Activated T-cell treated with anti-CD3 and anti-CD28 coated beads, Interleukin-2, amount 50 U/mL, for 48 hours (primary cell): ENCODE measurements at regions not wholly inside any gene's neighbourhood (a gene's known extent, or its start where the extent isn't known, plus 50 kb on each side); places are given as distances from the start of the nearest gene placed in this dataset.
"Not testable (repeated sequence)": the region's sequence is repeated elsewhere in the genome, so short reads cannot be mapped to it uniquely, and the experiment has no call there.

ENCODE experiments used
- DNase-seq, 2 experiments: peaks; one replicate each; pipeline ENCODE4 v3.0.0-alpha.2; 2020

DNA sequence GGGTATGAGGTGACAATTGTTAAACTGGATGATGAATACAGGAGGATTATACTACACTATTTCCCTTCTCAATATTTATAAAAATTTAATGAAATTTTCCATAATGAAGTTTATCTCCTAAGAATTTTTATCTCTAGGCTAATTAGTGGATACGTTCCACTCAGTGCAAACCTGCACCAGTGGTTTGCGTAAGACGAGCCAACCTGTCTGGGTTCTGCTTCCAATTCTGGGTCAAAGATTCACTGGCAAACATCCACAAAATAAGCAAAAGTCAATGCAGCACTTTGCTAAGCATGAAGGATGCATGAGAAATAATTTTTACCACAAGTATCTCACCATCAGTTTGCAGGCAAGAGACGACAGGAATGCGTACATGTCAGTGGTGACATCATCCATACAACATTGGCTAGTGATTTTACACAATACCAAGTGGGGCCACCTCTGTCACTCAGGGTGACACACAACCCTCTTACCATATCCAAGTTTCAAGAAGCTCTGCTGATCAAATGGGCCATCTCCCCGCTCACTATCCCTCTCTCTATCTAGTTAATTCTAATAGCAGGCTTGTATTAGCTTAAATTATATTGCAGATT lies 51.7 kb downstream of the FAM50B start:
- DNase-seq = no peak

DNA sequence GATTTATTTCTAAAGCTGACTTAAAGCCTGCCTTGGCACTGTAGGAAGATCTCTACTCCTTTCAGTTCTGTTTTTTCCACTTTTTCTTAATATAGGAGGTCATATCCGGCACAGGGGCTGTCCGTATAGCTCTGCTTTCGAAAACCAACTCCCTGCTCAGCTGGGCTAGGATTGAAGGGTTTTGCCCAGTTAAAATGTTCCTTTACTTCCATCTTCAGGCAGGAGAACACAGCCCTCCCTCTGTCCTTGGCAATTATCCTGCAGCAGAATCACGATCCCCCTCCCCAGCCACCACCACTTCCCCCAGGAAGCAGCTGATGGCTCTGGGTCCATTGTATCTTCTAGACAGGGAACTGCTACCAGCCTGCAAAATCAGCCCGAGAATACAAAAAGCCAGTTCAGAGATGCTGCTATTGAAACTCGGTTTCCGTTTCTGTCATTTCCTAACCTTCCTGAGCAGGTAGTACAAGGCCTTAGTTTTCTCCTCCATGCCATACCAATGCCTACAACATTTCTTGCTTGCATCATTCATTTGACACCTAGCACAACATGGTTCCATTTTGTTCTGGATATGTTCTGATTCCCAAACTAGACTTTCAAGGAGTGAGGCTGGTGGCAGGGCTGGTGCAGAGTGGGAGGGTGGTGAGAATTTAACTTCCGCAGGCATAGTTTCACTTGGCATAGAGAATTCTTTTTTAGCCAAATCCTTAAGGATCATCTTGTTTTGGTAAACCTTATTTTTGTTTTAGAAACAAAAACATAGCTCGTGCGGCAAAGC lies 53.9 kb downstream of the FAM50B start:
- no peak for DNase-seq

DNA sequence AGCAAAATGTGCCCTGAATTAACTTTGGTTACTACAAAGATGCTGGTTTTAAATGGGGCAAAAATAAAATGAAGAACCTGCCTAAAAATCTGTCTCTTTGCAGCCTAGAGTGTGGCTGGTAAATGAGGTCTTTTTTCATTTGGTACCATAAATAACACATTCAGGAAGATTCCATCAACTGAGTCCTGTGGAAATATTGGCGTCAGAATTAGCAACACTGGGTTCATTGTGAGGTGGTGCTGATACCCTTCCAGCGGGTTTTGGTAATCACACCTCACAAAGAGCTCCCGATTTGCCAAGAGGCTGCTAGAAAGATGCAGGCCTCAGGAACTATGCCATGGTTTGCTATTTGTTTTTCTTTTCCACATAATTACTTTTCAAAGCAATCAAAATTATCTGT lies 55.3 kb downstream of the FAM50B start:
- no peak for DNase-seq

DNA sequence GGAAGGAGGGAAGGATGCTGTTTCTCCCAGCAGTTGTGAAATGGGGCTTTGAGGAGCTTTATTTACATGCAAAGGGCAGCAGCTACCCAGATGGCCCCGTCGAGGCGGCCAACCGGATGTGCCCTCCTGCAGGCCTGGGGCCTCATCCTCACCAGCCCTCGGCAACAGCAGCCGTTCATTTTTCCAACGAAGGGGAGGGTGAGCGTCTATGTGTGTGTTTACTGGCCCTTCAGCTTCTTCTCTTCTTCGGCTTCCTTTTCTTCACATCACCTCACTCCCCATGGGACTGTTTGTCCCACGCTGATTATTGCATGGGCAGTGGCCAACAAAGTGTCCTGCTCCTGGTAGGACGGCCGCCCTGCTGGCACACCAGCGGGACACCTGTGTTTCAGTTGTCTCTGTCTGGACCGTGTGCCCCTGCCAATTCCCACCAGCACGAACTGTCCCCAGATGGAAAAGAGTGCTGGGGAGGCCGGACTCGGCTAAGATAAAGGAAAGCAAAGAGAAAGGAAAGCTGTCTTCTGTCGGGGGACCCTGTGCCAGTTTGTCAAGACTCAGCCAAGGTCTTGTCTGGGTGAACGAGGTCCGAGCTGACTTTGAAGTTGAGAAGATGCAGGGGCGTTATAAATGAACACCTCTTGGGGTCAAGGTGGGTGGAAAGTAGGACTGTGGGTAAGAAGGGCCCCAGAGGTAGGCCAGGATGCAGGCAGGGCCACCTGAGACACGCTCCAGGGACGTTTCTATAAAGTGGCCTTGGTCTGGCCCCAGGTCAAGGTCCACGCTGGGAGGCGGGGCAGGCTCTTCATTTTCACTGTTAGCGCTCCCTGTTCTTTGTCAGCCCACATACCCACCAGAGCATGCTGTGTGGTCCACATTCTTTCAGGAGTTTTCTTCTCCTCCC lies 57.0 kb downstream of the FAM50B start:
- DNase-seq = no peak

DNA sequence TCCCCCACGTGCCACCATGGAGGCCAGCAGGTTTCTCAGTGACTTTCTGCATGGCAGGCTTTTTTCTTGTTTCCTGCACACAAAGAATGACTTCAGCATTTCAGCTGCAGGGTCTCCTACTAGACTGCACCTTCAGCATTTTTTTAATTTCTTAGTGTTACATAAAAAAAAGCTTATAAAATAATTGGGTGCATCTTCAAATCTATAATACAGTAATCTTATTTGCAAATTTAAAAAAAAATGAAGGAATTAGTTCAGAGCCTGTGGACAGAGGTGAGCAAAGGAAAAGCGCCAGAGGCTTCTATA lies 57.6 kb downstream of the FAM50B start:
- no peak for DNase-seq

DNA sequence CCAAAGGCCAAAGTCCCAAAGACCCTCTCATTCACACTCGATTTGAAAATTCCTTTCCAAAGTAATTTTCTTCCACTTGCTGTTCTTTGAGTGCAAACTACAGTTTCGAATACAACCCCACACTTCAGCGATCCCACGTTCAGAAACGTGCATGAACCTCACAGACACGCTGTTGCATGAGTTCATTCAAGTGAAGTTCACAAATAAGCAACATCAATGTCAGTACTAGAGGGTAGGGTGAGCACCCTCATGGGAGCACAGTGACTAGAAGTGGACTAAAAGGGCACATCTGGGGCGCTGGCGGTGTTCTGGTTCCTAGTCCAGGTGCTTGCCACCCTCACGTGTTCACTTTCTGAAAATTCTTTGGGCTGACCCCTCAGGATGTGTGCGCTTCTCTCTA lies 59.0 kb downstream of the FAM50B start:
- DNase-seq = no peak

DNA sequence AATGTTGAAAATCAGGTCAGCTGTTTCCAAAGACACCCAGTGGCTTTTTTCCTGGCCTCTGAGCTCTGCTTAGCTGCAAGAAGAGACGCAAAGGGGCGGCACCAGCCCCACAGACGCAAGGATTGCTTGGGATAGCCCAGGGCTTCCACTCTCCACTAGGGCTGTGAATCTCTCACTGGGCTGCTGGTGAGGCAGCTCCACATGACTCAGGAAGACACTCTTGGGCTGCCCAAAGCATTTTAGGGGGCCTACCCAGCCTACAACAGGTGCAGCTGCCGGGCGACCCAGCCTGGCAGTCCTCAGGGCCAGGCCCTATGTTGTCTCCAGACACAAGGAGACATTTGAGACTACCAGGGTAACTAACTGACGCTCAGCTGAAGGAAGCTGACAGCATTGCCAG lies 59.8 kb downstream of the FAM50B start:
- DNase-seq = no peak

DNA sequence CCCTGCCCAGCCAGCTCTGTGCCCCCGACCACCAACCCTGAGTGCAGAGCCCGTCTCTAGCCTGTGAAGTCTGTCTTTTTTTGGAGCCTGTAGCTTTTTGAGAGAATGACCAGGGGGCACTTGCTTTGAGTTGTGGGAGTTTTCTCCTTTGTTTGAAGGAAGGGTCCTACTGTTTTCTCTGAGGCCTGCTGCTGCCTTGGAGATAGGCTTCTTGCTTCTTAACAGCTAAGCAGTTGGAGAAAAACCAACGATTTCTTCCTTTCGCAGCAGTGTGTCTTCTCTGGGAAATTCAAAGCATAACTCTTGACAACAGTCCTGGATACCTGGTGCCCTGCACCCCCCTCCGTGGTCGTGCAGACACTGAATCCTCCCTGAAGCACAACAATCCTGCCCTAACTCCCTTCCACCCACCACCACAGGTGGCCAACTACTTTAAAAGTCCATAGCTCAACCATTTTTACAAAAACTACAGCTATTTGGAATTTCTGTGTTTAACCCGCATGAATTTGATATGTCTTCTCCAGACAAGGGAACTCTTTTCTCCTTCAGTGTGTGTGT lies 61.0 kb downstream of the FAM50B start:
- DNase-seq = no peak

DNA sequence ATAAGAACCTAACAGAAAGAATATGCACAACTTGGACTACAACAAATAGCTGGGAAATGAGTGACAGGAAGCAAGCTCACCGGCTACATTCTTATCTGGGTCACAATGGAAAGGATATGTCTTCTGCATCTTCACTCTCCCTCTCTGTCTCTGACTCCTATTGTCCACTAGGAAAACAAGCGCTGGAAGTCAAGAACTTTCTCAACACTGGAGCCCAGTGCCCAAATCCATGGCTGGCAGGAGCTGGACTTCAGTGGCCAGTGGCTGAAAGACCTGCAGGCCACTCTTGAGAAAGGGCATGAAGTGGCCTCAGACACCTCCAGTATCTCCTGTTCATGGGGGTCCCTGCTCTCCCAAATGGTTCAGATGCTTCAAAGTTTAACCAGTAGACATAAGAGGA lies 62.0 kb downstream of the FAM50B start:
- no peak for DNase-seq

DNA sequence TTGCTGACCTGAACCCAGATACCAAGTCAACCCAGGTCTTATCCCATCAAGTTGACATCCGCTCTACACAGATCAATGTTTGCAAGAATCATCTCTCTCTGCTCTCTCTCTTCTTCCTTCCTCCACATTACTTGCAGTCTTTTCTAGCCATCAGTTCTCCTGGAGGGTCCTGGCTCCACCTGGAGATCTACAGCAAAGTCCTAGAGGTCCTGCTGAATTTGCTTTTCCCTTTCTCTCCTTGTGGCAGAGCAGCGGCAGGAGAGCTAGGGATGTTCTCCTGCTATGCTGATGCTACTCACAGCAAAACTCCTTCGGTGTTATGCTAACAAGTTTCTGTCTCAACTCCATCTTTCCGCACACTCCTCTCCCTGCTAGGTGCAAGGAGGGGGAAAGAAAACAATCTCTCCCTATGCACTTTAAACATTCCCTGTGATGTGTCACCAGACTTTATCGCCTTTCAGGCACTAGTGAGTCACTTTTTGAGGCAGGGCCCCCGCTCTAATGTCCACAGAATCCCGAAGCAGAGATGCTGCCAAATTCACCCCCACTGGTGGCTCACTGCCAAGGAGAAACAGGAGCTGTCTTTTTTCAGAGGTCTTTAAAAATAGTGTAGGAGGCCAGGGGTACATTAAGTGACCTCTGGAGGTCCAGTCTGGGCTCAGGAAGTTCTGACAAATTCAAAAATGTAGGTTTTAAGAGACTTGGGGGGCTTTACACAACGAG lies 62.6 kb downstream of the FAM50B start:
- no peak for DNase-seq

DNA sequence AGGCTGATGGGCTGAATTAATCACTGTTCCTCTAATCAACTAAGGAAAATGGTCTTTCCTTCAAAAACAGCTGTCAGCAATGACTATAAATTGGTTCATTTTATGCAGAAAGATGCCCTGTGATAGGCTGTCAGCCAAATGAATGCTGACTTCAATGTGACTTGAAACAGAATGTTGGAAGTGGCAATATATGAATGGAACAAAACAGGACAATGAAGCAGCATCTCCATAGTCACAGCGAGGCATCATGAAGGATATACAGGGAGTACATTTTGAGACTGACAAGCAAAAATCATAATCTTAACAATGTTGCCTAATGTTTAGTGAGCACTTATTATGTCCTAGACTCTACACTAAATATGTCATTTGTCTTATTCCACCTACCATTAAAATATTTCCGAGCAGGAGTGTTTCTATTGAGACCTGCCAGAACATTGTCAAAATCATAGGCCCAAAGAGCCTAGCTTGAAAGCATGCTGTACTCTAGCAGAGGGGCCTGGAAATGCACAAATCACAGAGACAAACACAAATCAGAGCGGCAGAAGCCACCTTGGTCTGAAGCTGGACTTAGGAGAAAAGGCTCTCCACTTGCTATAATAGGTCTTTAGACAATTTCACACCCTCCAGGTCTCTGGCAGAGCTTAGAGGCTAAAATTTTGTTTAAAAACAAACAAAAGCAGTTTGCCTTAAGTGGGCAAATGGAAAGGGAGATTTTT lies 63.3 kb downstream of the FAM50B start:
- no peak for DNase-seq

DNA sequence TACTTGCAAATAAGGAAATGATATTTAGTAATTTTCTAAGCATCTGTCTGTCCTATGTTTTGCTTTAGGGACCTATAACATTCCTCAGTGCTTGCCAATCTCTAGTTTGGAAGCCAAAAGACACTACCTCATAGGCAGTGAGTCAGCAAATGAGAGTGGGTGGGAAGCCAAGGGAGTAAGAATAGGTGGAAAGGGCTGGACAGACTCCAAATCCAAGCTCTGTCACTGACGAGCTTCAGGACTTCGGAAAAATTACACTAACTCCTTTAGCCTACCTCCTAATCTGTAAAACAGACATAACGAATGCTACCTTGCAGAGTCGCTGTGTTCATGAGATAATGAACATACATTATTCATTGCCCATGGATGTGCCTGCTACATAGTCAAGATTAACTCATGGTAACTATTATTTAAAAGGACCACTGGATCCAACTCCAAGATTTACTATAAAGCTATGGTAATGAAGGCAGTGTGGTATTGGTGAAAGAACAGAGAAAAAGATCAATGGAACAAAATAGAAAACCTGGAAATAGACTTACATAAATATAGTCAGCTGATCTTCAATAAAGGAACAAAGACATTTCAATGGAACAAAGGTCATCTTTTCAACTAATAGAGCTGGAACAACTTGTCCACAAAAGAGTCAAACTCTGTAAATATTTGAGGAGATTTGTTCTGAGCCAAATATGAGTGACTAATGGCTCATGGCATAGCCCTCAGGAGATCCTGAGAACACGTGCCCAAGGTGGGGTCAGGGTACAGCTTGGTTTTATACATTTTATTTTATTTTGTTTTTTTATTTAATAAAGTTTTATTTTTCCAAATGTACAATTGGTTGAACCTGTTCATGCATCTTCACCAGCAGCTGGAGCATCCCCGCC lies 64.1 kb downstream of the FAM50B start:
- no peak for DNase-seq

DNA sequence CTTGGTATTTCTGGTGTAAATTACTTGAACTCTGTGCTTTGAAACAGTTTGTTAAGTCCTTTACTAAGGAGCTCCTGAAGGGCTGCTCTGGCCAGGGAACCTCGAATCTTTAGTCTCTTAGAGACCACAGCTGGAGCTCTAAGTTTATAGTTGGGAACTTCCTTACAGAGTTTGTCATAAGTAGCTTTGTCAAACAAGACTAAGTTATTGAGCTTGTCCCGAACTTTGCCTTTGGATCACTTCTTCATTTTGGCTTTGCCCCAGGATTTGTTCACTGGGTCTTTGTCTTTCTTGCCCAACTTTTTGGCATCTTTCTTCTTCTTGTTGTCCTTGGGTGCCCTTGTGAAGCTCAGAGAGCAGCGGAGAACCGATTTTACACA lies 64.8 kb downstream of the FAM50B start:
- DNase-seq = no peak

DNA sequence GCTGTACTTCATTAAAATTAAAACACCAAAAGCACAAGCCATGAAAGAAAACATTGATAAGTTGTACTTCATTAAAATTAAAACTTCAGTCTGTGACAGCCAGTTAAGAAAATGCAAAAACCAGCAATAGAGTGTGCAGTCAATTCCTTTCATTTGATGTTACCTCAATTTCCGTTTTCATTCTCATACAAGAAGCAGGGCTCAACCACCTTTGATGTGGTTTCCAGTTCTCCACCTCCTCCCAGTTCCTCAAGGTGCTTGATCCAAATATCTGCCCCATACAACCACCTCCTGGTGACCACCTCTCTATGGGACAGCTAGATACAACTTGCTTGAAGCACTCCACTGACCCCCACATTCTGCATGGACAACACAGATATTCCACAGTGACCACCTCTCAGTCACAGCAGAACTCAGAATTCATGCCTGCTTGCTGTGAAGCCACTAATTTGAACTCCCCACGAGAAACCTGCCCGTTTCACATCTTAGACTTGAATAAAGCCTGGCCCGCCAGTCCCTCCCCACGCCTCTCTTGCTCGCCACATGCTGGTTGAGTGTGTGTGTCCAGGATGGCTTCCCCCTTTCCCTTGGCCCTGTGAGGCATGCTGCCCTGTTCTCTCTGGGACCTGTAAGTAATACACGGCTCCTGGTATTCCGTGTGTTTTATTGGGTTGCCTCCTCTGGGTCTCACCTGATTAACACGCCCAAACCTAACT lies 66.1 kb downstream of the FAM50B start:
- DNase-seq = peak; percentile 38 to 47

DNA sequence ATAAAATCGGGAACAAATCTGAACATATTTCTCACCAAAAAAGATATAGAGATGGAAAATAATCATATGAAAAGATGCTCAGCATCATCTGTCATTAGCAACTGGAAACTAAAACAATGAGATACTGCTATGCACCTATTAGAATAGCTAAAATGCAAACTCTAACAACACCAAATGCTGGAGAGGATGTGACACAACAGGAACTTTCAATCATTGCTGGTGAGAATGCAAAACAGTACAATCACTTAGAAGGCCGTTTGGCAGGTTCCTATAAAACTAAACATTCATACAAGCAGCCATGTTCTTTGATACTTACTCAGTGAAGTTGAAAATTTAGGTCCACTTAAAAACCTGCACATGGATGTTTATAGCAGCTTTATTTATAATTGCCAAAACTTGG lies 67.0 kb downstream of the FAM50B start:
- no peak for DNase-seq

DNA sequence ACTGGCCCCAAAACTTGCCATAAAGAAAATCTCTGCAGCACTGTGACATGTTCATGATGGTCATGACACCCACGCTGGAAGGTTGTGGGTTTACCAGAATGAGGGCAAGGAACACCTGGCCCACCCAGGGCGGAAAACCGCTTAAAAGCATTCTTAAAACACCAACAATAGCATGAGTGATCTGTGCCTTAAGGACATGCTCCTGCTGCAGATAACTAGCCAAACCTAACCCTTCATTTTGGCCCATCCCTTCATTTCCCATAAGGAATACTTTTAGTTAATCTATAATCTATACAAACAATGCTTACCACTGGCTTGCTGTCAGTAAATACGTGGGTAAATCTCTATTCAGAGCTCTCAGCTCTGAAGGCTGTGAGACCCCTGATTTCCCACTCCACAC lies 67.6 kb downstream of the FAM50B start:
- not testable (repeated sequence) for DNase-seq

DNA sequence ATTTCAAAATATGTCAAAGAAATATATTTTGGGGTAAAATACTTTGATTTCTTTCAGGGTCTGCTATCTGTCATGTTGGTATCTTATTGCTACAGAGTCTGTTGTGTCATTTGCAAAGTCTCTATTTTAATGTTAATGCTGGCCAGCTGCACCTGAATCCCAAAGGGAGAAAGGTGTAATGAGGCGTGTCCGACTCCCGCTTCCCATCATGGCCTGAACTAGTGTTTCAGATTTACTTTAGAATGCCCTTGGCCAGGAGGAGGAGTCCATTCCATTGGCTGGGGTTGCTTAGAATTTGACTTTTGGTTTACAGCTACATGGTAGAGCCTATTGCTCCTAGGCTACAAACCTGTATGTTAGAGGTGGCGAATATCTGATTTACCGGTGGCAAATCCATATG lies 69.3 kb downstream of the FAM50B start:
- DNase-seq = no peak

DNA sequence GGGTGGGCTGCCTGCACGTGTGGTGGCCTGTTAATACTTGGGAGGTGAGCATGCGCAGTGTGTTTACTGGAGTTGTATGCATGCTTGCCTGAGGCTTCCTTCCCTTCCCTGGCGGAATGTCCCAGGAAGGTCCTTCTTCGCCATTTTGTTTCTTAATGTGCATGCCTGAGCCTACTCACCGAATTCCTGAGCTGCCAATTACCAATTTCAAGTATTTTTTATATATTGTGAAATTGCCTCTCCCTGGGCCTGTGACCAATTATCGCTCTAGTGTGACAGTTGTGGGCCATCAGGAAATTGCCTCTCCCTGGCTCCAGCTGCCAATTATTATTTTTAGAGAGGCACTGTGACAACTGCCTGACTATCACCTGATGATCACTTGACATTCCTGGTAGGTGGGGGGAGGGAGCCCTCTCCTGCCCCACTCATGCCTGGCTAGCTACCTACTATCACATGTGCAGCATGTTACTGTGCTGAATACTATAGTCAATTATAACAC lies 70.0 kb downstream of the FAM50B start:
- no peak for DNase-seq

DNA sequence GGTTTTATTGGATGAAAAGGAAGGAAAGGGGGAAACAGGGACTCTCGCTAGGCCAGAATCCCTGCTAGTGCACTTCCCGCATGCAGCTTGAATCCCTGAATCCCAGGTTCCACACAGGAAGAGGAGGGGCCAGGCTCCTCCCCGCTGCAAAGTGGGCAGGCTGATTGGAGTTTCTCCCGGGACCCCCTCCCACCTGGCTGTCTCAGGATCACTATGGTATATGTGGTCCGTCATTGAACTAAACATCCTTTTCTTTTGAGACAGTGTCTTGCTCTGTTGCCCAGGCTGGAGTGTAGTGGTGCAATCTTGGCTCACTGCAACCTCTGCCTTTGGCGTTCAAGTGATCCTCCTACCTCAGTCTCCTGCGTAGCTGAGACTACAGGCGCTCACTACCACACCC lies 70.7 kb downstream of the FAM50B start:
- no peak for DNase-seq

DNA sequence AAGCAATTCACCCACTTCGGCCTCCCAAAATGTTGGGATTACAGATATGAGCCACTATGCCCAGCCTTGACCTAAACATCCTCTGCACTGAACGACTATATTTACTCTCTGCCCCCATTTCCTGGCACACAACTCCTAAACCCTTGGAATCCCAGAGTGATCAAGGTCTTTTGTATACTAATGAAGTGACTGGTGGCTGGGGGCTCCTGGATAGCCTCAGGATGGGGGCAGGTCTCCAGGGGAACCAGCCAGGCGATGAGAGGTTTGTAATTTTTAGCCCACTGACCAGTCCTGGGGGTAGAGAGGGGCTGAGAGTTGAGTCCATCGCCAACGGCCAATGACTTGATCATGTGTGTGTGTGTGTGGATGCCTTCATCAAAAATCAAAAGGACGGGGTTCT lies 71.1 kb downstream of the FAM50B start:
- no peak for DNase-seq

DNA sequence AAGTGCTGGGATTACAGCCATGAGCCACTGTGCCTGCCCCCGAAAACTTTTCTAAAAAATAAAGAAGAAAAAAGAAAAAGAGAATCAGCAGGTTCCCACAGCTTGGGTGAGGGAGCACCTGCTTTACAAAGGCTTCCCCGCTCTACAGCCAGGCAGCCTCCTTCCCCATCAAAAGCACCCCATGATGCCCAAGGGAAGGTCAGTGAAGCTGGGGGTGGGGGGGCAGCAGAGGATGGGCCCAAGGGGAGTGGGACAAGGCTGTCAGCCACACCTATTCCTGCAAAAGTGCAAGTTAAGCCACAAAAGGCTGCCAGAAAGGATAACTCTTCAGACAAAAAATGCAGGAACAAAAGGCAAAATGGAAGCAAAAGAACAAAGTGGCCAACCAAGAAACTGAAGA lies 72.5 kb downstream of the FAM50B start:
- DNase-seq = no peak
